GM23338 (cell line): ENCODE measurements at regions not wholly inside any gene's neighbourhood (a gene's known extent, or its start where the extent isn't known, plus 50 kb on each side); places are given as distances from the start of the nearest gene placed in this dataset.

Experiments used
- ATAC-seq: fragments of 200-7000 bp; cut with Tn5 transposase; 3 replicates; pipeline ENCODE4 v1.9.1; 2020
- DNase-seq: peaks from one replicate; pipeline ENCODE4 v3.0.0-alpha.2; 2015; ENCODE audit warnings: low spot score
- H2AFZ ChIP-seq: fragments of 200-600 bp; sonication (generic); 2 replicates; pipeline ENCODE4 v1.8.0; 2016; ENCODE audit warnings: antibody characterized with exemption, mild to moderate bottlenecking, moderate library complexity
- H3F3A ChIP-seq: fragments of 200-600 bp; sonication (generic); replicated peaks from 2 replicates; pipeline ENCODE4 v1.8.0; 2017; ENCODE audit warnings: antibody characterized with exemption, mixed run types, low read depth
- H3K27ac ChIP-seq: fragments of 200-600 bp; sonication (generic); 2 replicates; pipeline ENCODE4 v1.6.1; 2016; ENCODE audit warnings: low read depth
- H3K27me3 ChIP-seq: fragments of 200-600 bp; sonication (generic); 2 replicates; pipeline ENCODE4 v1.8.0; 2016; ENCODE audit warnings: mild to moderate bottlenecking, mixed run types, moderate library complexity; ENCODE audit not compliant: insufficient read depth
- H3K36me3 ChIP-seq: fragments of 200-600 bp; sonication (generic); 2 replicates; pipeline ENCODE4 v1.8.0; 2016; ENCODE audit warnings: mild to moderate bottlenecking; ENCODE audit not compliant: insufficient read depth
- H3K4me1 ChIP-seq: fragments of 200-600 bp; sonication (generic); 2 replicates; pipeline ENCODE4 v1.8.0; 2016; ENCODE audit warnings: mild to moderate bottlenecking, moderate library complexity; ENCODE audit not compliant: insufficient read depth
- H3K4me2 ChIP-seq: fragments of 200-600 bp; sonication (generic); 2 replicates; pipeline ENCODE4 v1.7.1; 2017; ENCODE audit warnings: mixed run types
- H3K4me3 ChIP-seq: fragments of 200-600 bp; sonication (generic); 2 replicates; pipeline ENCODE4 v1.6.1; 2016; ENCODE audit warnings: mixed run types
- H3K79me2 ChIP-seq: fragments of 200-600 bp; sonication (generic); replicated peaks from 2 replicates; pipeline ENCODE4 v1.8.0; 2017; ENCODE audit warnings: mild to moderate bottlenecking; ENCODE audit not compliant: insufficient read depth
- H3K9me2 ChIP-seq: fragments of 200-600 bp; sonication (generic); 2 replicates; pipeline ENCODE4 v1.8.0; 2017; ENCODE audit not compliant: insufficient read depth
- H4K20me1 ChIP-seq: fragments of 200-600 bp; sonication (generic); replicated peaks from 2 replicates; pipeline ENCODE4 v1.8.0; 2017; ENCODE audit warnings: mild to moderate bottlenecking; ENCODE audit not compliant: insufficient read depth
- H3K27ac Mint-ChIP-seq: 2 replicates; pipeline ENCODE4 v1.8.0; 2020; ENCODE audit warnings: inconsistent platforms, mild to moderate bottlenecking, moderate library complexity, mixed read lengths
- H3K27me3 Mint-ChIP-seq: 3 replicates; pipeline ENCODE4 v1.8.0; 2022; ENCODE audit warnings: low read depth, mild to moderate bottlenecking, moderate library complexity, mixed read lengths, inconsistent platforms; ENCODE audit not compliant: insufficient read depth, poor library complexity
- H3K36me3 Mint-ChIP-seq: 3 replicates; pipeline ENCODE4 v1.8.0; 2021; ENCODE audit warnings: low read depth, mild to moderate bottlenecking, inconsistent platforms, moderate library complexity, mixed read lengths
- H3K4me1 Mint-ChIP-seq: 3 replicates; pipeline ENCODE4 v1.8.0; 2020; ENCODE audit warnings: mild to moderate bottlenecking, inconsistent platforms, mixed read lengths
- H3K4me3 Mint-ChIP-seq: 3 replicates; pipeline ENCODE4 v1.8.0; 2021; ENCODE audit warnings: moderate library complexity, mild to moderate bottlenecking, inconsistent platforms, mixed read lengths
- H3K9me3 Mint-ChIP-seq: 3 replicates; pipeline ENCODE4 v1.8.0; 2020; ENCODE audit warnings: moderate library complexity, mild to moderate bottlenecking, inconsistent platforms, mixed read lengths
- CREB1 ChIP-seq: fragments of 250-450 bp; sonication (Bioruptor Pico); IDR thresholded peaks from 2 replicates; pipeline ENCODE4 v1.5.0; 2020; ENCODE audit warnings: low read depth, mild to moderate bottlenecking, moderate library complexity
- EZH2 ChIP-seq: fragments of 200-600 bp; sonication (generic); IDR thresholded peaks from one replicate; pipeline ENCODE4 v1.8.0; 2017; ENCODE audit warnings: antibody characterized with exemption, mild to moderate bottlenecking, low read depth; ENCODE audit not compliant: unreplicated experiment
- JUNB ChIP-seq: IDR thresholded peaks from one replicate; pipeline ENCODE4 v1.6.1; 2016; ENCODE audit warnings: antibody characterized with exemption; ENCODE audit not compliant: unreplicated experiment
- NANOG ChIP-seq: IDR thresholded peaks from 2 replicates; pipeline ENCODE4 v1.6.1; 2016; ENCODE audit warnings: antibody characterized with exemption, borderline replicate concordance
- POLR2AphosphoS5 ChIP-seq: IDR thresholded peaks from 2 replicates; pipeline ENCODE4 v1.6.1; 2016; ENCODE audit warnings: antibody characterized with exemption, low read depth
- STAT1 ChIP-seq: IDR thresholded peaks from one replicate; pipeline ENCODE4 v1.6.1; 2016; ENCODE audit warnings: antibody characterized with exemption; ENCODE audit not compliant: unreplicated experiment
- TF ChIP-seq, protein P1 (sequence below), 2 experiments: fragments of 200-600 bp in 1 of 2; sonication (generic) in 1 of 2; conservative IDR thresholded peaks; 2 replicates each; pipeline versions ENCODE4 v1.5.1 to v1.6.1; 2016 to 2017; ENCODE audit warnings: antibody characterized with exemption in 2 of 2, low read depth in 2 of 2, mild to moderate bottlenecking in 2 of 2, moderate library complexity in 1 of 2
- TF ChIP-seq, protein P2 (sequence below): IDR thresholded peaks from 2 replicates; pipeline ENCODE4 v1.6.1; 2016; ENCODE audit warnings: antibody characterized with exemption
- TF ChIP-seq, protein P3 (sequence below): fragments of 250-450 bp; sonication (Bioruptor Pico); IDR thresholded peaks from 2 replicates; pipeline ENCODE4 v1.5.0; 2020; ENCODE audit warnings: mild to moderate bottlenecking, moderate library complexity

DNA sequence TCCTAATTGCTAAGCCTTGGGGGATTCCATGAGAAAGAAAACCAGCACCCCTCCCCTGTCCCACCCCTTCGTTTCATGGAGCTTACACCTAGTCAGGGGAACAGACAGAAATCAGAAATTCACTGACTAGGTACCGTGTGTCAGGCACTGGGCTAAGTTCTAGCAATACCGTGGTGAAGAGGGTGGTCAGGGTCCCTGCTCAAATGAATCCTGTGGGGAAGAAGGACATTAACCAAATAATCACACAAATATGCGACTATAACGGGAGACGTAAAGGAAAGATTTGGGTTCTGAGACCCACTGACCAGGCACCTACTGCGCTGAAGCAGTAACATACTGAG is 65.1 kb upstream of the TOP1 start (continued):
- TF ChIP-seq, protein P1, sequence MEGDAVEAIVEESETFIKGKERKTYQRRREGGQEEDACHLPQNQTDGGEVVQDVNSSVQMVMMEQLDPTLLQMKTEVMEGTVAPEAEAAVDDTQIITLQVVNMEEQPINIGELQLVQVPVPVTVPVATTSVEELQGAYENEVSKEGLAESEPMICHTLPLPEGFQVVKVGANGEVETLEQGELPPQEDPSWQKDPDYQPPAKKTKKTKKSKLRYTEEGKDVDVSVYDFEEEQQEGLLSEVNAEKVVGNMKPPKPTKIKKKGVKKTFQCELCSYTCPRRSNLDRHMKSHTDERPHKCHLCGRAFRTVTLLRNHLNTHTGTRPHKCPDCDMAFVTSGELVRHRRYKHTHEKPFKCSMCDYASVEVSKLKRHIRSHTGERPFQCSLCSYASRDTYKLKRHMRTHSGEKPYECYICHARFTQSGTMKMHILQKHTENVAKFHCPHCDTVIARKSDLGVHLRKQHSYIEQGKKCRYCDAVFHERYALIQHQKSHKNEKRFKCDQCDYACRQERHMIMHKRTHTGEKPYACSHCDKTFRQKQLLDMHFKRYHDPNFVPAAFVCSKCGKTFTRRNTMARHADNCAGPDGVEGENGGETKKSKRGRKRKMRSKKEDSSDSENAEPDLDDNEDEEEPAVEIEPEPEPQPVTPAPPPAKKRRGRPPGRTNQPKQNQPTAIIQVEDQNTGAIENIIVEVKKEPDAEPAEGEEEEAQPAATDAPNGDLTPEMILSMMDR (conservative IDR thresholded peaks at IDR 0.05; ENCODE audit: low read depth in 2 of 2): no peak
- no peak for TF ChIP-seq POLR2AphosphoS5
- no peak for TF ChIP-seq CREB1
- TF ChIP-seq, protein P2, sequence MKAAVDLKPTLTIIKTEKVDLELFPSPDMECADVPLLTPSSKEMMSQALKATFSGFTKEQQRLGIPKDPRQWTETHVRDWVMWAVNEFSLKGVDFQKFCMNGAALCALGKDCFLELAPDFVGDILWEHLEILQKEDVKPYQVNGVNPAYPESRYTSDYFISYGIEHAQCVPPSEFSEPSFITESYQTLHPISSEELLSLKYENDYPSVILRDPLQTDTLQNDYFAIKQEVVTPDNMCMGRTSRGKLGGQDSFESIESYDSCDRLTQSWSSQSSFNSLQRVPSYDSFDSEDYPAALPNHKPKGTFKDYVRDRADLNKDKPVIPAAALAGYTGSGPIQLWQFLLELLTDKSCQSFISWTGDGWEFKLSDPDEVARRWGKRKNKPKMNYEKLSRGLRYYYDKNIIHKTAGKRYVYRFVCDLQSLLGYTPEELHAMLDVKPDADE: no peak
- TF ChIP-seq EZH2: no peak

DNA sequence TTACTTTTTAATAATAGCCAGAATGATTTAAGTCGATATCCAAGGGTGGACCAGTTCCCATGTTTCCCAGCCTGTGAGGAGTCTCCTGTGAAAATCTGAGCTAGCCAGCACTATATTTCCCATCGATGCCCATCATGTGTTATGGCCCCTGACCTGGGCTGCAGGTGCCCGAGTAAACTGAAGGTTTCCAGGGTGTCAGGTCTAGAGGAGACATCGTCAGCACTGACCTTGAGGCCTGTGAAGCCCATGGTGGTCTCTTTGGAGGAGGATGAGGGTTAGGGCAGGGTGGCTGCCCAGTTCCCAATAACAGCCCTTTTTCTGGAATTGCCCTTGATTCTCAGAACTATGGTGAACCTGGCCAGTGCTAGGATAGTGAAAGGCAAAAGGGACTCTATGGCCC is 63.0 kb upstream of the TOP1 start:
- H3K4me1 ChIP-seq: no peaks in the 10 kb centered on the region
- no peak overlapping the region for H3K4me3 ChIP-seq
- Mint-ChIP-seq H3K4me1 (peaks cover 12% of the 10 kb centered on the region), H3K36me3 (no peaks in the 10 kb centered on the region), H3K9me3 (no peaks in the 10 kb centered on the region), H3K27ac (no peak overlapping the region), H3K27me3 (no peaks in the 10 kb centered on the region), H3K4me3 (no peak overlapping the region)
- H3K27me3 ChIP-seq: no peaks in the 10 kb centered on the region
- no peaks in the 10 kb centered on the region for H4K20me1 ChIP-seq
- TF ChIP-seq JUNB (no peak), STAT1 (no peak), EZH2 (no peak), CREB1 (no peak), NANOG (no peak)
- TF ChIP-seq, protein P3, sequence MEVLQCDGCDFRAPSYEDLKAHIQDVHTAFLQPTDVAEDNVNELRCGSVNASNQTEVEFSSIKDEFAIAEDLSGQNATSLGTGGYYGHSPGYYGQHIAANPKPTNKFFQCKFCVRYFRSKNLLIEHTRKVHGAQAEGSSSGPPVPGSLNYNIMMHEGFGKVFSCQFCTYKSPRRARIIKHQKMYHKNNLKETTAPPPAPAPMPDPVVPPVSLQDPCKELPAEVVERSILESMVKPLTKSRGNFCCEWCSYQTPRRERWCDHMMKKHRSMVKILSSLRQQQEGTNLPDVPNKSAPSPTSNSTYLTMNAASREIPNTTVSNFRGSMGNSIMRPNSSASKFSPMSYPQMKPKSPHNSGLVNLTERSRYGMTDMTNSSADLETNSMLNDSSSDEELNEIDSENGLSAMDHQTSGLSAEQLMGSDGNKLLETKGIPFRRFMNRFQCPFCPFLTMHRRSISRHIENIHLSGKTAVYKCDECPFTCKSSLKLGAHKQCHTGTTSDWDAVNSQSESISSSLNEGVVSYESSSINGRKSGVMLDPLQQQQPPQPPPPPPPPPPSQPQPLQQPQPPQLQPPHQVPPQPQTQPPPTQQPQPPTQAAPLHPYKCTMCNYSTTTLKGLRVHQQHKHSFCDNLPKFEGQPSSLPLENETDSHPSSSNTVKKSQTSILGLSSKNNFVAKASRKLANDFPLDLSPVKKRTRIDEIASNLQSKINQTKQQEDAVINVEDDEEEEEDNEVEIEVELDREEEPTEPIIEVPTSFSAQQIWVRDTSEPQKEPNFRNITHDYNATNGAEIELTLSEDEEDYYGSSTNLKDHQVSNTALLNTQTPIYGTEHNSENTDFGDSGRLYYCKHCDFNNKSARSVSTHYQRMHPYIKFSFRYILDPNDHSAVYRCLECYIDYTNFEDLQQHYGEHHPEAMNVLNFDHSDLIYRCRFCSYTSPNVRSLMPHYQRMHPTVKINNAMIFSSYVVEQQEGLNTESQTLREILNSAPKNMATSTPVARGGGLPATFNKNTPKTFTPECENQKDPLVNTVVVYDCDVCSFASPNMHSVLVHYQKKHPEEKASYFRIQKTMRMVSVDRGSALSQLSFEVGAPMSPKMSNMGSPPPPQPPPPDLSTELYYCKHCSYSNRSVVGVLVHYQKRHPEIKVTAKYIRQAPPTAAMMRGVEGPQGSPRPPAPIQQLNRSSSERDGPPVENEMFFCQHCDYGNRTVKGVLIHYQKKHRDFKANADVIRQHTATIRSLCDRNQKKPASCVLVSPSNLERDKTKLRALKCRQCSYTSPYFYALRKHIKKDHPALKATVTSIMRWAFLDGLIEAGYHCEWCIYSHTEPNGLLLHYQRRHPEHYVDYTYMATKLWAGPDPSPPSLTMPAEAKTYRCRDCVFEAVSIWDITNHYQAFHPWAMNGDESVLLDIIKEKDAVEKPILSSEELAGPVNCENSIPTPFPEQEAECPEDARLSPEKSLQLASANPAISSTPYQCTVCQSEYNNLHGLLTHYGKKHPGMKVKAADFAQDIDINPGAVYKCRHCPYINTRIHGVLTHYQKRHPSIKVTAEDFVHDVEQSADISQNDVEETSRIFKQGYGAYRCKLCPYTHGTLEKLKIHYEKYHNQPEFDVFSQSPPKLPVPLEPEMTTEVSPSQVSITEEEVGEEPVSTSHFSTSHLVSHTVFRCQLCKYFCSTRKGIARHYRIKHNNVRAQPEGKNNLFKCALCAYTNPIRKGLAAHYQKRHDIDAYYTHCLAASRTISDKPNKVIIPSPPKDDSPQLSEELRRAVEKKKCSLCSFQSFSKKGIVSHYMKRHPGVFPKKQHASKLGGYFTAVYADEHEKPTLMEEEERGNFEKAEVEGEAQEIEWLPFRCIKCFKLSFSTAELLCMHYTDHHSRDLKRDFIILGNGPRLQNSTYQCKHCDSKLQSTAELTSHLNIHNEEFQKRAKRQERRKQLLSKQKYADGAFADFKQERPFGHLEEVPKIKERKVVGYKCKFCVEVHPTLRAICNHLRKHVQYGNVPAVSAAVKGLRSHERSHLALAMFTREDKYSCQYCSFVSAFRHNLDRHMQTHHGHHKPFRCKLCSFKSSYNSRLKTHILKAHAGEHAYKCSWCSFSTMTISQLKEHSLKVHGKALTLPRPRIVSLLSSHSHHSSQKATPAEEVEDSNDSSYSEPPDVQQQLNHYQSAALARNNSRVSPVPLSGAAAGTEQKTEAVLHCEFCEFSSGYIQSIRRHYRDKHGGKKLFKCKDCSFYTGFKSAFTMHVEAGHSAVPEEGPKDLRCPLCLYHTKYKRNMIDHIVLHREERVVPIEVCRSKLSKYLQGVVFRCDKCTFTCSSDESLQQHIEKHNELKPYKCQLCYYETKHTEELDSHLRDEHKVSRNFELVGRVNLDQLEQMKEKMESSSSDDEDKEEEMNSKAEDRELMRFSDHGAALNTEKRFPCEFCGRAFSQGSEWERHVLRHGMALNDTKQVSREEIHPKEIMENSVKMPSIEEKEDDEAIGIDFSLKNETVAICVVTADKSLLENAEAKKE (CRISPR knock-in tag): no peak
- TF ChIP-seq, protein P1 (conservative IDR thresholded peaks at IDR 0.05; ENCODE audit: low read depth in 2 of 2): no peak
- no peaks in the 10 kb centered on the region for H3K36me3 ChIP-seq
- no peak for ATAC-seq
- no peaks in the 10 kb centered on the region for H3K79me2 ChIP-seq
- H3K9me2 ChIP-seq: no peaks in the 10 kb centered on the region
- H3K4me2 ChIP-seq: no peak overlapping the region
- H3K27ac ChIP-seq: no peak overlapping the region
- DNase-seq: no peak
- no peaks in the 10 kb centered on the region for H3F3A ChIP-seq
- H2AFZ ChIP-seq: no peak overlapping the region
